Mammary epithelial cell (primary cell): ENCODE measurements at regions not wholly inside any gene's neighbourhood (a gene's known extent, or its start where the extent isn't known, plus 50 kb on each side); places are given as distances from the start of the nearest gene placed in this dataset.

Experiments
- CTCF ChIP-seq, 2 donors: IDR thresholded peaks in 1 of 2; conservative IDR thresholded peaks in 1 of 2; 2 replicates each; pipeline ENCODE4 v1.5.1; 2011 to 2012; ENCODE audit warnings: inconsistent platforms in 2 of 2, low read length in 2 of 2, mild to moderate bottlenecking in 2 of 2, control low read depth in 1 of 2, low read depth in 1 of 2; ENCODE audit not compliant: insufficient read depth in 1 of 2; ENCODE audit errors: extremely low read depth in 1 of 2
- EZH2 ChIP-seq: IDR thresholded peaks from 2 replicates; pipeline ENCODE4 v1.6.1; 2012; ENCODE audit warnings: low read length, inconsistent platforms, borderline replicate concordance

DNA sequence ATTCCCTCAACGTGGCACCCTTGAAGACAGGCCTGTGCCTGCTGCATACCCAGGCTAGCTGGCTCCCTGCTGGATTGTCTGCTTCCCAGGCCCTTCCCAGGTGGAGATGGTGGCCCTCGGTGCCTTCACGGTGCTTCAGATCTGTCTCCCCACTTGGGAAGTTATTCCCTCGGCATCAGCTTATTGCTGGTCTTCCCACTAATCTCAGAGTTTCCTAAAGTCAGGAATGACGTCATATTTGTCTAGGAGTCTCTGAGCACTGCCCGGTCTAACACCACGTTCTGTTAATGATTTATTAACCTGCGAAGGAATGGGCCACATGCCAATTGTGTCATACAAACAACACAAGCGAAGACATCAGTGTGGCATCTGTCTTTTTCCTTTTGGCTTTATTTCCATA, 269.8 kb upstream of the ID2 start:
- TF ChIP-seq CTCF (conservative IDR thresholded peaks at IDR 0.05 in 1 of 2, IDR thresholded peaks at IDR 0.05 in 1 of 2; ENCODE audit: extremely low read depth in 1 of 2, insufficient read depth in 1 of 2, low read depth in 1 of 2, low read length in 2 of 2) (no peak), EZH2 (no peak)
